ENCODE measurements at regions not wholly inside any gene's neighbourhood (a gene's known extent, or its start where the extent isn't known, plus 50 kb on each side); places are given as distances from the start of the nearest gene placed in this dataset.
"Not testable (repeated sequence)": the region's sequence is repeated elsewhere in the genome, so short reads cannot be mapped to it uniquely, and the experiment has no call there.

DNA sequence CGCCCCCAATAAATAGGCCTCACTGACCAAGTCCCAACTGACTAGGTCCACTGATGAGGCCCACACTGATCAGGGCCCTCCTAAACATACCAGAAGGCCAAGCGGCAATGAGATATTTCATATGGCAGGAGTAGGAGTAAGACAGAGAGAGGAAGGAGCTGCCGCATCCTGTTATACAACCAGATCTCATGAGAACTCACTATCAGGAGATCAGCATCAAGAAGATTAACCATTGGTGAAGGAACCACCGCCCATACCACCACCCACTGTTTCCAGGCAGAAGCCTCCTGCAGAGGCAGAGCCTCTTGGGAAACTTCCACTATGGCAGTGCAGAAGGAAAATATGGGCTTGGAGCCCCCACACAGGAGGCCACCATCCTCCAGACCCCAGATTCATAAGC, 95.0 kb upstream of the CTSV start:
- H3K4me3 ChIP-seq (ENCODE audit: low read depth in 1 of 2, low read length in 2 of 2); H3K9ac ChIP-seq (ENCODE audit: low read length); H3K36me3 ChIP-seq (ENCODE audit: insufficient read depth, low read length); H3K4me1 ChIP-seq (ENCODE audit: insufficient read depth, low read length); H3K27ac ChIP-seq (ENCODE audit: low read depth, low read length); H3K9me3 ChIP-seq (ENCODE audit: low read length); H3K27me3 ChIP-seq (ENCODE audit: control insufficient read depth in 1 of 2, insufficient read depth in 2 of 2, low read length in 2 of 2): not testable (repeated sequence)

DNA sequence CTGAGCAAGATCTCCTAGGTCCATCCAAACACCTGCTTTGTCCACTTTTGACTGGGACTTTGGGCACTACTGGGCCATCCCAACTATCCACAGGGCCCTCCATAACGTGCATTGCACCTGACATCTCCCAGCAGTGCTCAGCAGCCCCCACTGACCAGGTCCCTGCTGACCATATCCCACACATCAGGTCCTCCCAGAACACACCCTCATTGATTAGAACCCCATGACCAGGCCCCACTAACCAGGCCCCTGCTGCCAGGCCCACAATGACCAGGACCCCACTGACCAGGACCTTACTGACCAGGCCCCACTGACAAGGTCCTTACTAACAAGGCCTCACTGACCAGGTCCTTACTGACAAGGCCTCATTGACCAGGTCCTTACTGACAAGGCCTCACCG, 93.9 kb upstream of the CTSV start:
- H3K27me3 ChIP-seq (ENCODE audit: control insufficient read depth in 1 of 2, insufficient read depth in 2 of 2, low read length in 2 of 2) = no peaks in the 10 kb centered on the region
- H3K27ac ChIP-seq (ENCODE audit: low read depth, low read length) = no peak overlapping the region
- H3K4me1 ChIP-seq (ENCODE audit: insufficient read depth, low read length) = no peaks in the 10 kb centered on the region
- no peaks in the 10 kb centered on the region for H3K9me3 ChIP-seq (ENCODE audit: low read length)
- no peak overlapping the region for H3K9ac ChIP-seq (ENCODE audit: low read length)
- no peak overlapping the region for H3K4me3 ChIP-seq (ENCODE audit: low read depth in 1 of 2, low read length in 2 of 2)
- H3K36me3 ChIP-seq (ENCODE audit: insufficient read depth, low read length) = no peaks in the 10 kb centered on the region

DNA sequence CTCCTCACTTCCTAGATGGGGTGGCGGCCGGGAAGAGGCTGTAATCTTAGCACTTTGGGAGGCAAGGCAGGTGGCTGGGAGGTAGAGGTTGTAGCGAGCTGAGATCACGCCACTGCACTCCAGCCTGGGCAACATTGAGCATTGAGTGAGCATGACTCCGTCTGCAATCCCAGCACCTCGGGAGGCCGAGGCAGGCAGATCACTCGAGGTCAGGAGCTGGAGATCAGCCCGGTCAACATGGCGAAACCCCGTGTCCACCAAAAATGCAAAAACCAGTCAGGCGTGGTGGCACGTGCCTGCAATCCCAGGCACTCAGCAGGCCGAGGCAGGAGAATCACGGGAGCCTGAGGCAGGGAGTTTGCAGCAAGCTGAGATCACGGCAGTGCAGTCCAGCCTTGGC, 91.9 kb upstream of the CTSV start:
- H3K4me1 ChIP-seq (ENCODE audit: insufficient read depth, low read length); H3K9me3 ChIP-seq (ENCODE audit: low read length); H3K27me3 ChIP-seq (ENCODE audit: control insufficient read depth in 1 of 2, insufficient read depth in 2 of 2, low read length in 2 of 2); H3K27ac ChIP-seq (ENCODE audit: low read depth, low read length); H3K4me3 ChIP-seq (ENCODE audit: low read depth in 1 of 2, low read length in 2 of 2); H3K36me3 ChIP-seq (ENCODE audit: insufficient read depth, low read length); H3K9ac ChIP-seq (ENCODE audit: low read length): not testable (repeated sequence)

DNA sequence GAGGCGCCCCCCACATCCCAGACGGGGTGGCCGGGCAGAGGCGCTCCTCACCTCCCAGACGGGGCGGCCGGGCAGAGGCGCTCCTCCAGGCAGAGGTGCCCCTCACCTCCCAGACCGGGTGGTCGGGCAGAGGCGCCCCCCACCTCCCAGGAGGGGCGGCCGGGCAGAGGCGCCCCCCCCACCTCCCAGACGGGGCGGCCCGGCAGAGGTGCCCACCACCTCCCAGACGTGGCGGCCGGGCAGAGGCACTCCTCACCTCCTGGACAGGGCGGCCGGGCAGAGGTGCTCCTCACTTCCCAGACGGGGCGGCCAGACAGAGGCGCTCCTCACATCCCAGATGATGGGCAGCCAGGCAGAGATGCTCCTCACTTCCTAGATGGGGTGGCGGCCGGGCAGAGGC, 91.4 kb upstream of the CTSV start:
- H3K36me3 ChIP-seq (ENCODE audit: insufficient read depth, low read length); H3K9ac ChIP-seq (ENCODE audit: low read length); H3K27me3 ChIP-seq (ENCODE audit: control insufficient read depth in 1 of 2, insufficient read depth in 2 of 2, low read length in 2 of 2); H3K9me3 ChIP-seq (ENCODE audit: low read length); H3K27ac ChIP-seq (ENCODE audit: low read depth, low read length); H3K4me1 ChIP-seq (ENCODE audit: insufficient read depth, low read length); H3K4me3 ChIP-seq (ENCODE audit: low read depth in 1 of 2, low read length in 2 of 2): not testable (repeated sequence)

DNA sequence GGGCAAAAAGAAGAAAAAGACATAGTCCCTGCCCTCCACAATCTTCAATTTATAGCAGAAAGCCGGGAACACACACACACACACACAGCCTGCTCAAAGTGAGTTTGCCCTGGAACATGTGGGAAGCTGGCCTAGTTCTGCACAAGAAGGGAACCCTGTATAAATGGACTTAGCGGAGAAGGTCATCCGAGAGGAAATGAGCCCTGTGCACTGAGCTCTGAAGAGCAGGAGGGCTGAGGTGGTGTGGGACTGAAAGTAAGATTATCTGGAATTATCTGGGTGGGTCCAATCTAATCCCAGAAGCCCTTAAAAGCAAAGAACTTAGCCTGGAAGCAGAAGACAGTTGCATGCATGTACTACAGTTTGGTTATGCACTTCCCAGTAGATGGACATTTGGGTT, 90.0 kb upstream of the CTSV start:
- H3K9ac ChIP-seq (ENCODE audit: low read length) = no peak overlapping the region
- no peaks in the 10 kb centered on the region for H3K36me3 ChIP-seq (ENCODE audit: insufficient read depth, low read length)
- no peaks in the 10 kb centered on the region for H3K27me3 ChIP-seq (ENCODE audit: control insufficient read depth in 1 of 2, insufficient read depth in 2 of 2, low read length in 2 of 2)
- H3K4me3 ChIP-seq (ENCODE audit: low read depth in 1 of 2, low read length in 2 of 2) = no peak overlapping the region
- no peaks in the 10 kb centered on the region for H3K9me3 ChIP-seq (ENCODE audit: low read length)
- no peaks in the 10 kb centered on the region for H3K4me1 ChIP-seq (ENCODE audit: insufficient read depth, low read length)
- no peak overlapping the region for H3K27ac ChIP-seq (ENCODE audit: low read depth, low read length)

DNA sequence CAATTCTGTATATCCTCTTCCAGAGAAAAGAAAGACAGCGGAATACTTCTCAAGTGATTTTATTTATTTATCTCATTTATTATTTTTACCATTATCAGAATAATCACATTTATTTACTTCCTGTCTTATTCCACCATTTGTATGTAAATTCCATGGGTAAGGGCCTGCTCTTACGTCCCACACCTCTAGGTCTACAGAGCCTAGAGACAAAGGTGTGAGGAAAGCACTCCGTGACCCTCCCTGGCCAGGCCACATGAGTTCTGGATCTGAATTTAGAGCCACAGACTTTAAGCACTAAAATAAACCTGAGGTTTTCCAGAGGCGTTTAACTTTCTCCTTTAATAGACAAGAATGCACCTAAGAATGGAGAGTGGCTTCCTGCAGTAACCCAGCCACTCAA, 85.3 kb upstream of the CTSV start:
- Histone ChIP-seq H3K4me1 (ENCODE audit: insufficient read depth, low read length) (no peaks in the 10 kb centered on the region), H3K27me3 (ENCODE audit: control insufficient read depth in 1 of 2, insufficient read depth in 2 of 2, low read length in 2 of 2) (no peaks in the 10 kb centered on the region), H3K27ac (ENCODE audit: low read depth, low read length) (no peak overlapping the region), H3K36me3 (ENCODE audit: insufficient read depth, low read length) (no peaks in the 10 kb centered on the region), H3K9ac (ENCODE audit: low read length) (no peak overlapping the region), H3K9me3 (ENCODE audit: low read length) (no peaks in the 10 kb centered on the region), H3K4me3 (ENCODE audit: low read depth in 1 of 2, low read length in 2 of 2) (no peak overlapping the region)

DNA sequence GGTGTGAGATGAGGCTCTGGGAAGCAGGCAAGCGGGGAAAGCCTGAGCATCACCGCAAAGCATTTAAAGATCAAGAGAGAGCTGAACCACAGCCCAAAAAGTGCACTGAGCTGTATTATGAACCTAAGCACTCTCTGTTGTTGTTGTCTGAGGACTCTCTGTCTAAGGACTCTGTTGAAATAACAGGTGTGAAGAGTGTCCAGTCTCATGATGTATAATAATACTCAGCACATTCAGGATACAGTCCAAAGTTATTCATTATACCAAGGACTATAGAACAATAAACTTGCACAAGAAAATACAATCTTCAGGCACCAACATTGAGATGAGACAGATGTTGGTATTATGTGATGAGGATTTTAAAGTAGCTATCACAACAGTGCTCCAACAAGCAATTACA, 71.8 kb upstream of the CTSV start:
- Histone ChIP-seq H3K4me1 (ENCODE audit: insufficient read depth, low read length) (no peaks in the 10 kb centered on the region), H3K9me3 (ENCODE audit: low read length) (no peaks in the 10 kb centered on the region), H3K9ac (ENCODE audit: low read length) (no peak overlapping the region), H3K27ac (ENCODE audit: low read depth, low read length) (no peak overlapping the region), H3K4me3 (ENCODE audit: low read depth in 1 of 2, low read length in 2 of 2) (no peak overlapping the region), H3K36me3 (ENCODE audit: insufficient read depth, low read length) (no peaks in the 10 kb centered on the region), H3K27me3 (ENCODE audit: control insufficient read depth in 1 of 2, insufficient read depth in 2 of 2, low read length in 2 of 2) (no peaks in the 10 kb centered on the region)

DNA sequence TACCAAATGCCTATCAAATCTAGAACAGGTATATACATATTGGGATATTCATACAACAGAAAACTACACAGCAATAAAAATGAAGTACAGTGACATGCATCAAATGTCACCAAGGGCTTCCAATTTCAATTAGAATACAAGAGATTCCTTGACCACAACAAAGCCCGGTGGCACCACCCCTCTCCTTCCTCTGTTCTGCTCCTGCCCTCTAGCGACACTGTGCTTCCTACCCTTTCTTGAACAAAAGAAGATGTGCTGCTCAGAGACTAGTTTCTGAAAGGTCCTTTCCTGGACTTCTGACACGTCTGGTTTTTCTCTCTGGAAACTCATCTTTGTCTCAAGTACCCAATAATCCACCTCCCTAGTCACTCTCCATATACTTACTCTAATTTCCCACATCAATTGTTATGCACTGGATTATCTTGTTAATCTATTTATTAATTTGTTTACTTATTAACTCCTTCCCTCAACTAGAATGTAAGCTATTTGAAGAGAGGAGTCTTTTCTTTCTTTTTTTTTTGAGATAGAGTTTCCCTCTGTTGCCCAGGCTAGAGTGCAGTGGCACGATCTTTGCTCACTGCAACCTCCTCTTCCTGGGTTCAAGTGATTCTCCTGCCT, 70.4 kb upstream of the CTSV start:
- Histone ChIP-seq H3K4me1 (ENCODE audit: insufficient read depth, low read length) (no peaks in the 10 kb centered on the region), H3K36me3 (ENCODE audit: insufficient read depth, low read length) (no peaks in the 10 kb centered on the region), H3K27me3 (ENCODE audit: control insufficient read depth in 1 of 2, insufficient read depth in 2 of 2, low read length in 2 of 2) (no peaks in the 10 kb centered on the region), H3K9ac (ENCODE audit: low read length) (no peak overlapping the region), H3K27ac (ENCODE audit: low read depth, low read length) (no peak overlapping the region), H3K4me3 (ENCODE audit: low read depth in 1 of 2, low read length in 2 of 2) (no peak overlapping the region), H3K9me3 (ENCODE audit: low read length) (no peaks in the 10 kb centered on the region)

DNA sequence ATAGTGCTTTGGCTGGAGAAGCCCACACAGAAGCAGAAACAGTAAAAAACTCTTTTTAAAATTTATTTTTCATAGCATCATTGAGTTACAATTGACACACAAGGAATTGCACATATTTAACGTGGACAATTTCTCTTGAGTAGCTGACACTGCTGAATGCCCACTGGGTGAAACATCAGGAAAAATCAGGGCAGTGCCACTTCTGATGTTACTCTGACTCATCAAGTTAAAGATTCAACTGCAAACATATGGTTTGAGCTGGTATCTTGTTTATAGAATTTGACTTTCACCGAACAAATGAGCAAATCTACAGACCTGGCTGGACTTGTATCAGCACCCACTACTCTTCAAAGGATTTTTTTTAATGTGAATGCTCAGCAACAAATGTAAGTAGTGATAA, 66.3 kb upstream of the CTSV start:
- H3K36me3 ChIP-seq (ENCODE audit: insufficient read depth, low read length); H3K4me3 ChIP-seq (ENCODE audit: low read depth in 1 of 2, low read length in 2 of 2); H3K9me3 ChIP-seq (ENCODE audit: low read length); H3K27me3 ChIP-seq (ENCODE audit: control insufficient read depth in 1 of 2, insufficient read depth in 2 of 2, low read length in 2 of 2); H3K27ac ChIP-seq (ENCODE audit: low read depth, low read length); H3K4me1 ChIP-seq (ENCODE audit: insufficient read depth, low read length); H3K9ac ChIP-seq (ENCODE audit: low read length): not testable (repeated sequence)

DNA sequence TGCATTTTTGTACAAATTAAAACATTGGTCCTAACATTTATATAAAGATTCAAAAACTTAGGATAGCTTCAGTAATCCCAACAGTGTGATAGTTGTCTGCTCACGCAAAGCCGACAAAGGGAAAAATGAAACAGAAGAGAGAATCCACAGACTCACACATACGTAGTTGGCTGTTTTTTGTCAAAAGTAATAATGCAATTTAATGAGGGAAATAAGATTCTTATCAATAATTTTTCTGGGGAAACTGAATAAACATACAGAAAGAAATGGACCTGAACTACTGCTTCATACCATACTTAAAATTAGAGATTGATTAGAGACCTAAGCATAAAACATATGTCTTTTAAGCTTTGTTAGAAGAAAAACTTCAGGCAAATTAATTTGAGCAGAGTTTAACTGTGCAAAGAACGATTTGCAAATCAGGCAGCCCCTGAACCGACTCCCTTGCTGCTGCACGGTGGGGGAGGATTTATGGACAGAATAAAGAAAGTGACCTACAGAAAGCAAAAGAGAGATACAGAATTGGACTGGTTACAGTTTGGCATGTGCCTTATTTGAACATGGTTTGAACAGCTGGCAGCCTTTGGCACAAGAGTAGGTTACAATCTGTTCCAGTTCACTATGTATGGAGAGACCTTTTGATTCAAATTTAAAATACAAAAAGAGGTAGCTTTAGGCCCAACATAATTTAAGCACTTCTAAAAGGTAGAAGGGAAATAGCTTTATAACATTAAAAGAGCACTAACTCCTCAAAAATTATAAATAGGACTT, 64.9 kb upstream of the CTSV start:
- H3K27ac ChIP-seq (ENCODE audit: low read depth, low read length); H3K27me3 ChIP-seq (ENCODE audit: control insufficient read depth in 1 of 2, insufficient read depth in 2 of 2, low read length in 2 of 2); H3K36me3 ChIP-seq (ENCODE audit: insufficient read depth, low read length); H3K4me3 ChIP-seq (ENCODE audit: low read depth in 1 of 2, low read length in 2 of 2); H3K9ac ChIP-seq (ENCODE audit: low read length); H3K4me1 ChIP-seq (ENCODE audit: insufficient read depth, low read length); H3K9me3 ChIP-seq (ENCODE audit: low read length): not testable (repeated sequence)

DNA sequence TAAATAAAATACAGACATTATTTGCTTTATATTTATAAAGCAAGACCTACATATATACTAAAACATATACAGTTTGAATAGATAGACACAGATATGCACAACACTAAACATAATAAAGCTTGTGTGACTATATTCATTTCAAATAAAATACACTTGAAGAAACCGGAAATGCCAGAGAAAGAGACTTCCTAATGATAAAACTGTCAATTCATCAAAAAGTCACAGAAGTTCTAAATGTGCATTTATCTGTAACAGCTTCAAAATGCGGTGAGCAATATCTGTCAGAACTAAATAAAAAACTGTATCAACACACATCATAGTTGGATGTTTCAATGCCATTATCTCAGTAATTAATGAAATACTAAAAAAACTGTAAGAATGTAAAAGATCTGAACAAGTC, 60.6 kb upstream of the CTSV start:
- H3K36me3 ChIP-seq (ENCODE audit: insufficient read depth, low read length); H3K9me3 ChIP-seq (ENCODE audit: low read length); H3K27ac ChIP-seq (ENCODE audit: low read depth, low read length); H3K4me3 ChIP-seq (ENCODE audit: low read depth in 1 of 2, low read length in 2 of 2); H3K4me1 ChIP-seq (ENCODE audit: insufficient read depth, low read length); H3K27me3 ChIP-seq (ENCODE audit: control insufficient read depth in 1 of 2, insufficient read depth in 2 of 2, low read length in 2 of 2); H3K9ac ChIP-seq (ENCODE audit: low read length): not testable (repeated sequence)

DNA sequence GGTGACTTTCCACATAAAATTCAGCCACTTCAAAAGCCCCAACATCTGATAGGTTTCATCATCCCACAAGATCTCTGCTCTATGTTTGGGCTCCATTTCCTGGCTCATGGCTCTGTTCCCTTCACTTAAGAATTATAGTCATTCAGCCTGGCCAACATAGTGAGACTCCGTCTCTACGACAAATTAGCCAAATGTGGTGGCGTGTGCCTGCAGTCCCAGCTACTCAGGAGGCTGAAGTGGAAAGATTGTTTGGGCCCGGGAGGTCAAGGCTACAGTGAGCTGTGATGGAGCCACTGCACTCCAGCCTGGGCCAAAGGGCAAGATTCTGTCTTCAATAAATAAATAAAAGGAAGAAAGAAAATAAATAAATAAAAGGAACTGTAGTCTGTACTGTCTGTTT, 57.9 kb upstream of the CTSV start:
- H3K9me3 ChIP-seq (ENCODE audit: low read length) = no peaks in the 10 kb centered on the region
- no peaks in the 10 kb centered on the region for H3K36me3 ChIP-seq (ENCODE audit: insufficient read depth, low read length)
- H3K27me3 ChIP-seq (ENCODE audit: control insufficient read depth in 1 of 2, insufficient read depth in 2 of 2, low read length in 2 of 2) = no peaks in the 10 kb centered on the region
- H3K9ac ChIP-seq (ENCODE audit: low read length) = no peak overlapping the region
- H3K4me1 ChIP-seq (ENCODE audit: insufficient read depth, low read length) = no peaks in the 10 kb centered on the region
- no peak overlapping the region for H3K27ac ChIP-seq (ENCODE audit: low read depth, low read length)
- no peak overlapping the region for H3K4me3 ChIP-seq (ENCODE audit: low read depth in 1 of 2, low read length in 2 of 2)
